NK-92 treated with Interleukin-12 subunit alpha and Interleukin-12 subunit beta, amount 100 ng/mL, for 24 hours (cell line): ENCODE measurements at regions not wholly inside any gene's neighbourhood (a gene's known extent, or its start where the extent isn't known, plus 50 kb on each side); places are given as distances from the start of the nearest gene placed in this dataset.

Experiments
- DNase-seq: peaks from one replicate; lab custom pipeline; 2025; lab: John Stamatoyannopoulos, UW

DNA sequence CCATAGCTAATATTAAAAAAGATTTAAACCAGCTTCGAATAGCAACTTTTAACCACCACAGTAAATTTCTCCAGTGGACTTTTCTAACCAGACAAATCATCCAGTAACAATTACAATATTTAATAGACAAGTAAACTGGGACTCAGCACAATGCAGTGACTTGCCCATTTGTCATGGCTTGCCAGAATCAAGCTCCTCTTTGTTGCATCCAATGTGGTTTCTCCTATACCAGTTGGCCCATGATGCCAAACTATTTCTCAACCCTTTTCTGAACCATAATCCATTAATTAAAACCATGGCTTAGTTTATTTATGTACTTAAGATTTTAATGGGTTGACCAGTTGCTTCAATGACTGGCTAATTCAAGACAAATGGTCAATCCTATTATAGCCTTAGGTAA is 64.4 kb downstream of the DIO2 start:
- no peak for DNase-seq

DNA sequence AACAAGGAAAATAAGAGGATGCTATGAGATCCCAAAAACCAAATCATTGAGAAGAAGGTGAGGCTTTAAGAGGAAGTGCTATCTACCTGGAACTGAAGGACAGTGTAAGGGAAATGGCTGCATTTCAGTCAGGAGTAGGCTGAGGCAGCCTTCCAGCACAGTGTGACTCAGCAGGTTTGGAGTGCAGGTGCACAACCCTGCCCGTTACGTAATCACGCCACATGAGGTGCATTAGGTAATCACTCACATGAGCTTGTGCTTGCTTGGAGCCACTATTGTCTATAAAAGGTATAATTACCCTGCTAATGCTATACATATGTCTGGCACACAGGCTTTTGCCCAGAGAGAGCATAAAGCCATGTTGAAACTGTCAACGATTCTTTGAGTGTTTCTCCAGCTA is 74.9 kb downstream of the DIO2 start:
- DNase-seq: no peak

DNA sequence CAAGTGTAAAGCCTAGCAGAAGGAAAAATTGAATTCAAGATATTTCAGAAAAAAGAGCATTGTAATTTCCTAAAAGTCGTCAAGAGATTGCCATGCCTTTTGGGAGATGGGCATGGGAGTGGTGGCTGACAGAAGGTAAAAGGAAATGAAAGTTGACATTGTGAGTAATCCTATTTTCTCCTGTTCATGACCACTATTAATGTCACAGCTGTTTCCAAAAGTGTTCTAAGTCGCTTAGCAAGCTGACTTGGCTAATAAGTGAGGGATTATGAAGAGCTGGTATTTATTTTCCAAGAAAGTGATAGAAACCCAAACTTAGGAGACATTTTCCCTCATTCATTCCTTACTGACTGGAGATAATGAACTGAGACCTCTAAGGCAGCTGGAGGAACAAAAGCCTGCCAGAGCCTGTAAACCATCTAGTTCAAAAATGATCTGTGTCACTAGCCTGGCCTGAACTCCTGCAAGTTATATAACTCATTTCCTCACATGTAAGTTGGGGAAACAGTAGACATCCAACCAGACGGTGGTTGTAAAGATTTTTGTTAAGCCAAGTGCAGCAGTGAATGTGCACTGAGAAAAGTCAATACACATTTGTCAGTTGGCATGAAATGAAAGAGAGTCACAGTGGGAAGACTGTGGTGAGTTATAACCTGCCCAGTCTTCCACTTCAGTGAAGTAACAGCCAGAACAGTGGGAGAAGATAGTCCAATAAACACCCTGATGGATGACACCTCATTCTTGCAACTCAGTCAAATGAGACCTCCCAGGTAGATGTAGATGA is 75.8 kb downstream of the DIO2 start:
- DNase-seq: no peak

DNA sequence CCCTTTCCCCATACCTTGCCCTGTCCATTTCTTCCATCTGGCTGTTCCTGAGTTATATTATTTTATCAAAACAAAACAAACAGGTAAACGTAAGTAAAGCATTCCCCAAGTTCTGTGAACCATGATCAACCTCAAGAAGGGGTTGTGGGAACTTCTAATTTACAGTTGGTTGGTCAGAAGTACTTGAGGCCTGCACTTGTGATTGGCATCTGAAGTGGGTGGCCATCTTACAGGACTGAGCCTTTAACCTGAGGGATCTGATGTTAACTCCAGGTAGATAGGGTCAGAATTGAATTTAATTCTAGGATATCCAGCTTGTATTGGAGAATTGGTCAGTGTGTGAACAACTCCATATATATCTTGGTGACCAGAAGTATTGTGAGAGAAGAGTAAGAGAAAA is 77.0 kb downstream of the DIO2 start:
- no peak for DNase-seq

DNA sequence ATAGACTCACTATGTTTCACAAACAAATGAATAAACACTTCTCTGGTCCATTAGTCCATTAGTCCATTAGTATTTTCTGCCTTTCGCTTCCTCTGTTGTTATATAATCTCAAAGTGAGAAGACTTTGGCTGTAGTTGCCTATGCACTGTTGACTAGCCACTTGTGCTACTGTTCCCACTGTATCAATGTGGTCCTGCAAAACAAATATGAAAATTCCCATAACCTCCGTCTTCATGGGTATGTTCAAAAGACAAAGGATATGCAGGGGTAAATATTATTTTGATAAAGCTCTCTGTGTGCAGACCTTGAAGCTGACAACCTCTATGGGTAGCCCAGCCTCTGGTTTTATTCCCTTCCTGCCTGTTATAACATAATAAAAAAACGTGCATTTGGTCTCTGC is 77.8 kb downstream of the DIO2 start:
- DNase-seq: no peak

DNA sequence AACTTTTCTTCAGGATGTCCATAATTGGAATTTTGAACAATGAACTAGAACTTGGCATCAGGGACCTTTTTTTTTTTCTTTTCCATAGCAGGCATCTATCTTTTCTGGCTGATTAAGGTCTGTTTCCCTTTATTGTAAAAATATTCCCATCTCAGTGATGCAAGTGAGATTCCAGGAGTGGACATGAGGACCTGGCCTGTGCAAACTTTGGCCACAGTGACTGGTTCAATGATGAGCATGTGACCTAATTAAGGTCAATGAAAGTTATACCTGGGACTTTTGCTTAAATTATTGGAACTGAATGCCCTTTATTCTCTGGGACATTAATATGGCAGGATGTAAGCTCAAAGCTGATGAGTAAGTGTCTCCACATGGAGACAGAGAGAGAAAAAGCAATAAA is 83.8 kb downstream of the DIO2 start:
- no peak for DNase-seq

DNA sequence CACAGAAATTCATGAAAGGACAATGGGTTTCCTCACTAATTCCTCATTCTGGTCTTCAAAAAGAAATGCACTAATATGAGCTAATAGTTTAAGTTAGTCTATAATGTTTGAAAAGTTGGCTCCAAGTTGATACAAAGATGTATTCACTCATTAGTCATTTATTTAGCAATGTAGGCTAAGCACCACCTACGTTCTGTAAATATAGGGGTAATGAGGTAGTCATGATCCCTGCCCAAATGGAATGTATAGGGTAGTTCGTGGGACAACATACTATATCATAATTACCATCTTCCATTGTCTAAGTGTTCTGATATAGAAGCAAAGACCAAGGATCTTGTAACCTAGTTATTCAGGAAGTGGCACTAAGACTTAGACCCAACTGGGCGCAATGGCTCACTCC is 86.5 kb downstream of the DIO2 start:
- DNase-seq: no peak

DNA sequence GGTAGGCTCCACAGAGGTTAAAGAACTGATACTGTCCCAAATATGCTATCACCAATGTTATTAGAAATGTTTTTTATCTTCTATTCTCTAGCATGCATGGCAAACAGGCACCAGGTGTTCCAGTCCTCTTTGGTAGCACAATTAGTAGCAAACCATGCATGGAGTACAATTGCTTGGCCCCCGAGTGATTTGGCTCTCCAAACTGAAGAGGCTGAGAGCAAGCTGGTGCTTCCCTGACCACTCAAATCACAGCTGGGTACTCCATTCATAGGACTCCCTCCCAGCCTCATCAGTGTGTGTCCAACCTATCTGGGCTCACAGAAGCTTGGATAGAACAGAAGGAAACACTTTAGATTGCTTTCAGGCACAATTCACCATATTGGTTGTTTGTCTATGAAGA is 93.4 kb downstream of the DIO2 start:
- DNase-seq: no peak

DNA sequence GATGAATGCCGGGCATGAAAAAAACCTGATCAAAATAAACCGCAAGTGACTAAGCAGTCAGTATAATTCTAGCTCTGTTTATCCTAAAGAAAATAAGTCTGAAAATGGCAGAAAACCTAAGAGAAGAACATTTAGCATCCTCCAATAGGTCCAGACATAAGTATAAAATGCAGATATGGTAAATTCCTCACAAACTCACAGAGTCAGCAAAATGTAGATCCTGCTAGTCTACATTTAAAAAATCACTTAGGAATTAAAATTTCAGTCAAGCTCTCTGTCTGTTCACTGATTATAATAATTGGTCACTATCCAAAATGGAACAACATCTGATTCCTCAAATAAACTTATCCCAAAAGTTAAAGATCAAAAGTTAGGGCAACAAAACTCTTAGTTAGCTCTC is 95.1 kb downstream of the DIO2 start:
- DNase-seq: no peak

DNA sequence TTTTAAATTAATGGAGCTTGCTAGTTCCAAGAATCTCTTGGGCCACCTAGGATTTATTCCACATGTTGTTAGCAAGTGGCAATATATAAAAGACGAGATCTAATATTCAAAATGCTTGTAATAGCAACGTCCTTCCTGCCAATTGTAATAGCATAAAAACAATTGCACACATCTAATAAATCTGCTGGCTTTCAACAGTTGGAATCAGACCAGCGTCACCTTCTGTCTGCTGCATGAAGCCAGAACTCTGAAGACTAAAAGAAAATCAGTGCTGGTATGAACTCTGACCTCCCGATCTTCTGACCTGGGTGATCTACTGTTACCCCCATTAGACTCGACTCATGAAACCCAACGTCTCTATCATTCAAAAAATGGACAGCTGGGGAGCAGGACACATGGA is 100.6 kb downstream of the DIO2 start:
- DNase-seq: no peak

DNA sequence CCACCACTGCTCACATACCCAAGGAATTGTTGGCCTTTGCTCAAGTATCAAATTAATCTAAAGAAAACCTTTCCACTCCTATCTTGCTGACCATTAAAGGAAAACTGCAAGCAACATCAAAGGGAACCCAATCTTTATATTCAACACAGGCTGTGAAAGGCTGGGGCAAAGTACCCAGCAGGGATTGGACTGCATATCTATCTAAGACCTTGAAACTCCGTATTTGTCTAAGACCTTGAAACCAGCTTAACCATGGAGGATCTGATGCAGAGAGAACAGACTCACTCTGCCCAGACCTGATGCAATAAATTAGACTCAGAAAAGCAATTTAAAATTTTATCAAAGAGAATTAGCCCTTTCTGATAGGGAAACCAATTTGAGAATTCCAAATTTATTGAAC is 102.2 kb downstream of the DIO2 start:
- DNase-seq: no peak

DNA sequence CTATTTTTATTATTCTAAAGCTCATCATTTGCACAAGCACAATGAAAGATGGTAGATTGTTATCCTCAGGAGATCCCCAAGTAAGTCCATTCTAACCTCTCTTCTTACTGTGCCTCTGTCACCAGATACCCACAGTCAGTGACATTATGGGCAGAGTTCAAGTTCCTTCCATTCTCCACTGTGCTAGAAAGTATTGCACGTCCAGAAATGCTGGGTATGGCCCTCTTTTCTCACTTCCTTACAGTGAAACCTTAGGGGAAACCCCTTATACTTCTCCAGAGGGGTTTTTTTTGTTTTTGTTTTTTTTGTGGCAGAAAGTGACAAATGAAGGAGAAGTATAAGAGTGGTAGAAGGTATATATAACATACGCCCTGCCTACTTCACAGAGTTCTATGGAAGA is 102.9 kb downstream of the DIO2 start:
- no peak for DNase-seq

DNA sequence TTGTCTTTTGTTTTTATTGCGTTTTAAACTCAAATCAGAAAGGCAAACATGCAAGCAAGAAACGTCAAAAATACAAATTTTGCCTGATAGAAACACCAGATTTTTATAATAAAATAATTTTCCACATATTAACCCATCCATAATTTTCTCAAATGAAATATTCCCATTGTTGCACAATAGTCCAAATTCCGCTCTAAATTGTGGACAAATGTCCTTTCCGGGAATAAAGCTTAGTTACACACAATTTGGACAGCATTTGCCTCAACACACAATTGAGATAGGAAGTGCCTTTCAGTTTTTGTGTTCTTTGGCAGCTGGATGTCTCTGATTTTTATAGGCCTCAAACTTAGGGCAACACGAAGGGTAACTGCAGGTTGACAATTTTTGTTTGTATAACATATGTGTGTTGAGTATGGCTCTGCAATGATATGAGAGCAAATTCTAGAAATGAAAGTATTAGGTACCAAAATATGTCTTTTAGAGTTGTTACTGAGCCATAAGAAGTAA is 105.8 kb downstream of the DIO2 start:
- no peak for DNase-seq

DNA sequence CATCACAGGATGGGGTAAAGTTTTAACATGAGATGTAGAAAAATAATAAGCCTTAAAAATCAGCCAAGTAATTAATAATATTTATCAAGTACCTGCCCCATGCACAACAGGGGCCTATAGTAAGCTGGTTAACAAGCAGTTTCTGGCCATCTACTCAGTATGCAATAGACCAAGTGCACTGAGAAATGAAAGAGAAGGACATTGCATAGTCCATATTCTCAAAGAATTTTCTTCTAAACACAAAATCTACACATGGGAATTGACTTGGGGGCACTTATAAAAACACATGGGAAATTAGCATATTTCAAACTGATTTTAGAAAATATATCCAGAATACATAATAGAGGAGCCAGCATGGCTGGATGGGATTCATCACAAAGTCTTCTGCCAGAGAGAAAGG is 109.5 kb downstream of the DIO2 start:
- no peak for DNase-seq

DNA sequence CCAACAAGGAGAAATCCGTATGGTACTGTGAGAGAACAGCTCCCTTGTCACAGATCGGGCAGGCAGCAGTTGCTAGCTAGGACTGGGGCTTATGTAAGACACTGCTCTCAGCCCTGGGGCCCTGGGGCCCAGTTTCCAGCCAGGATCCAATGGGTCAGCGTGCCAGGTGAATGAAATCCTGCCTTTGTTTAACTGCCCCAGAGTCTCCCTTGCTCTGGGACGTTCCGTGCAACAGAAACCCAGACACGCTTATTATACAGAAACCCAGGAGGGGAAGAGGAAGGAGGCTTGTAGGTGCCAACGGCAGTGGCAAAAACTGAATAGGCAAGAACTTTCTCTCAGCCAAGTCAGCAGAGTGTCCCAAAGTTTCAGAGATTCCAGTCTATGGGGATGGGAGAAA is 110.6 kb downstream of the DIO2 start:
- DNase-seq: no peak

DNA sequence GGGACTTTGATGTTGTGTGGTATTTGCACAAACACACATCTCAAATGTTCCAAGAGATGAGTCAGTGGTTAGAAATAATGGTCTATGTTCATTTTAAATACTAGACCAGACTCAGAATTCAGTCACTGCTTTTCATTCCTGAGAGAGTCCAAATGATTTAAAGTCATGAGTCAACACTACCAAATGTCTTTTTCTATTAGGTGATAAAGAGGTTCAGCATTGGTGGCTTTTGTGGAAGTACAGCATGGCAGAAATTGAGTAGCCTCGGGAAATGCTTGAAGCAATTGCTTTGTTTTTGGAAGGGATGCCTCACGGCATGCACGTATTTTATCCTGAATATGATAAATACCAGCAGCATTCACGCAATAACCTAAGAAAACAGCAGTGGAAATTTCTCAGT is 115.7 kb downstream of the DIO2 start:
- DNase-seq: no peak

DNA sequence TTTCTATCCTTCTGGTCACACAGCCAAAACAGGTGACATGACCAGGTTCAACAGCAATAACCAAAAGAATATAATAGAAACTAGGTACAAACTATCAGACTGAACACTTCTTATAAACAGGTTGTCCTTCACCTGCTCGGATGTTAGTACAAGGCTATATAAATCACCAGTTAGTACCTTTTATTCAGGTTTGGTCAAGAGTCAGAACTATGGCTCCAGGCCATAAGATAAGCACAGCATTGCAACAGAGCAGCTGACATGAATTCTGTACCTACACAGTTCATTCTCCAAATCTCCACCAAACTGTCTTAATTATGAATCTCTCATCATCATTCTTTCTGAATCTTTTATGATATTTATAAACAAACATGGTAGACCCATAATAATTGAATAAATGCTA is 123.9 kb downstream of the DIO2 start:
- DNase-seq: no peak

DNA sequence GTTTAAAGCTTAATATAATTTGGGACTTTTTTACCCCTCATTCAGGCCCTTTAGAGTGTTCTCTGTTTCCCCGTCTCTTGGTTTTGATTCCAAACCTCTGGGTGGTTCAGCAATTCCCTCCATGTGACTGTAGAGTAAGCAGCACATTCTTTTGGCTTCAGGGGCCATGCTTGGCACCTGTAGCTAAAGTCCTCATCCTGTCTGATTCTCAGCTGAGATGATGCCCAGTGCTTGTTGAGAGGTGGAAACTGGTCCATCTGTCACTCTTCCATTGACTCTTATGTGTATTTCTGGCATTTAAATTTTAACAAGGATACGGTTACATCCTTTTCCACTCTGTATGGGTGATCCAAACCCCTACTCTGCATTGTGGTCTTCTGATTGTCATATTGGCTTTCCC is 127.1 kb downstream of the DIO2 start:
- no peak for DNase-seq

DNA sequence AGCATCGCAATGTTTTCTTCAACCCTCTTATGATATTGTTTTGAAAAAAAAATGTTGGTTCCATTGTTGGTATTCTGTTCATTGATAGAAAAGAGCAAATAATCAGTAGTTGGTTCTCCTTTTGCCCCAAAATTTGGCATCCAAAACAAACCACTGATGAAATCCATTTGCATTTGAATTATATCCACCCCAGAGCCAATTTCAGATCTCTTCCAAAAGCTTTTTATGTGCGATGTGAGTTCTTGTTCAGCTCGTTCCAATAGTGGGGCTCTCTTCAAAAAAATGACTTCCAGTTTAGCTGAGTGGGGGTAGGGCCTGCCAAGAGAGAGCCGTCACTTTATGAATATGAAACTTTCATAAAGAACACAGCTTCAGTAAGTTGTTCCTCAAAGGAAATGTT is 130.7 kb downstream of the DIO2 start:
- no peak for DNase-seq

DNA sequence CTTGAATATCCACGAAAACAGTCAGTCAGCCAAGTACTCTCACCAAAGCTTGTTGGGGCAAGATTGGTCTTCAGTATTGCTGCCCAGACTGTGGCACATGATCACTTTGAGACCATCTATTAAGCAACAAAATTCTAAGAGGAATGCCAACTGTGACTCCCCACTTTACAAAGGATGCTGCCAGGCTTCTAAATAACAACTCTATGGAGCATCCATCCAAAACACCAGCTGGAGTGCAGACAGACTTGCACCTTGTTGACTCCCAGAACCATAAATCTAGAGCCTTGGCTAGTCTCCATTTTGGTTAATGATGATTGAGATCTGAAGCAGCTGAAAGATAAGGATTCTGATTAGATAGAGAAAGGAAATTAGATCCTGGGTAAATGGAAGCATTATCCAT is 132.8 kb downstream of the DIO2 start:
- DNase-seq: no peak

DNA sequence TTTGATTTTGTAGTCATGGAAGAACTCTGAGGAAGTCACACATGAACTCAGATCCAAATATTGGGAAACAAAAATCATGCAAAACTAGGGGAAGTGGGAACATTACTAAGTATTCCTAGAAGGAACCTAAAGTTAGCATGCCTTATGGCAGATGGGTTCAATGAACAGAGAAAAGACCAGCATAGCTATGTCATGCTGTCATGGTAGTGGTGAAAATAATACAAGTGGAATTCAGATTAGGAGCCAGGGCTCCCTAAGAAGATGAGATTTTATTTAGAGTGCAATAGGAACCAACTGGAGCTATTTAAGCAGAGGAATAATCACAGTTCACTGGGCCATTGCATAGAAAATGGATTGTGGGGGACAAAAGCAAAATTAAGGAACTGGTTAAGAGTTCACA is 134.0 kb downstream of the DIO2 start:
- DNase-seq: no peak

DNA sequence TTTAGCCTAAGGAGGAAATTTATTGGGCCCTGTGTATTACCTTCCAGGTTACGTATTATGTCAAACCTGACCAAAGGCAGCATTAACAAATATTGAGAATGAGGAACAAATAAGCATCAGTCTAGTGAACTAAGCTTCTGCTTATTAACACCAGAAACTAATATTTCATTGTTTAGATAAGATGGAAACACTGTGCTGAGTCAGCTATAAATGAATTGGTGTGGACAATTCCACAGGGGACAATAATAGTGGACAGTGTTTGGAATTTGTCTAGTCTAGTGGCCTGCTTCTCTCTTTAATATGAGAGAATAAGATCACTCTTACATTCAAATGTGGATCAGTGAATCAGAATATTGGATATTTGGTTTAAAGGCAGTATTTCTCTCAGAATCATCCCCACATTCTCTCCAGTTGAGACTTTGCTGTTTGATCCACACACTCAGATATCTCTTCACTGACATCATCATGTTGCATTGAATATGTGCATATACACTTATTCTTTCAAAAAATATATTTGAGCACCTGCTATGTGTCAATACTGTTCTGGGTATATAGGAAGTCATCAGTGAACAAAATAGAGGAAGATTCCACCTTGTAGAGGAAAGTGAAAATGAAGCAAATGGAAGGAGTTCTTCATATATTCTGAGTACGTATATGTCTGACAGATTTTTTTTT is 136.3 kb downstream of the DIO2 start:
- DNase-seq: no peak

DNA sequence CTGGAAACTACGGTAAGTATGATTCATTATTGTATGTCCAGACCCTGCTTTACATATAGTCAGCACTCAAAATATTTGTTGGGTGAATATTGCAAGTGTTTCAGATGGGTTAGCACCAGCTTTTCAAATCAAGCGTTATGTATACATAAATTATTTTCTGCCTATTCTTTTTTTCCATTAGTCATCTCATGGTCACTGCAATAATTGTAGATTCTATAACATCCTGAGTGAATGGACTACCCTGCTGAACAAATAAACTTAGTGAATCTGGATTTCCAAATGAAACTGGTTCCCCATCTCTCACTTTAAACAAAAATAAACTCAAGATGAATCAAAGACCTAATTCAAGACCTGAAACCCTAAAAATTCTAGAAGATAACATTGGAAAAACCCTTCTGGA is 152.3 kb downstream of the DIO2 start:
- DNase-seq: no peak

DNA sequence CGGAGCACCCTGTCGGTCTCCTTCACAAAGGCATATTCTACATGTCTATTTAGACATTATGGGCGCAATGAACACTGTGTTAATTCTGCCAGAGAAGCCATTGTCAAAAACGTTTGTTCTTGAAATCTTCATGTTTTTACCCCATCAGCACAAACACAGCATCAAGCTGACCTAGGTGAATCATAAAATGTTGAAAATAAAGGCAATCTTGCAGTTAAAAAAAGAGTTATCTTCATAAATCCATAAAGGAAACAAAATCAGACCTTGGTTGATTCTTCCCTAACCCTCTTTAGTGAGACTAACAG is 154.9 kb downstream of the DIO2 start:
- DNase-seq: no peak
